ENCODE measurements at regions not wholly inside any gene's neighbourhood (a gene's known extent, or its start where the extent isn't known, plus 50 kb on each side); places are given as distances from the start of the nearest gene placed in this dataset.

GRCh38 chr9:107721705-107722245 is 232.2 kb upstream of the KLF4 start:
- ChIA-PET CTCF (interaction anchor here (0.6 kb wide), 1 partner anchor 191 kb away, joined by 3 read pairs; no protein-coding TSS in a partner anchor), POLR2A (no interaction called here)
- Histone ChIP-seq H3K4me1 (no peaks in the 10 kb centered on the region), H3K9me3 (no peaks in the 10 kb centered on the region), H3K4me3 (ENCODE audit: low read depth, low read length) (no peak overlapping the region), H3K27me3 (replicated peaks; ENCODE audit: control insufficient read depth, insufficient read depth, low read length) (no peaks in the 10 kb centered on the region), H3K36me3 (ENCODE audit: control insufficient read depth, insufficient read depth, low read length) (no peaks in the 10 kb centered on the region)
- peaks cover 5% of the 10 kb centered on the region for H3K4me1 Mint-ChIP-seq (ENCODE audit: low read depth, unreplicated experiment)
- no TSS peak for BruUV-seq (replicated peaks)
- no peak overlapping the region for H3K27ac Mint-ChIP-seq (ENCODE audit: unreplicated experiment)
- no peaks in the 10 kb centered on the region for H3K27me3 Mint-ChIP-seq (ENCODE audit: insufficient read depth, unreplicated experiment)
- H3K9me3 Mint-ChIP-seq (ENCODE audit: unreplicated experiment), result no peaks in the 10 kb centered on the region
- intact Hi-C loops (cut with micrococcal nuclease; ENCODE audit: unreplicated experiment), result no loop called here
- no peaks in the 10 kb centered on the region for H3K36me3 Mint-ChIP-seq (ENCODE audit: insufficient read depth, unreplicated experiment)
- TF ChIP-seq CTCF (IDR thresholded peaks at IDR 0.05; ENCODE audit: insufficient read depth in 1 of 2, low read depth in 1 of 2, low read length in 1 of 2, severe bottlenecking in 1 of 2, unreplicated experiment in 1 of 2), result no peak
- no peak overlapping the region for H3K4me3 Mint-ChIP-seq (ENCODE audit: unreplicated experiment)
- no peak for DNase-seq

- no peak for TF ChIP-seq CTCF (IDR thresholded peaks at IDR 0.05; ENCODE audit: insufficient read depth in 1 of 2, low read depth in 1 of 2, low read length in 1 of 2, severe bottlenecking in 1 of 2, unreplicated experiment in 1 of 2)
- Mint-ChIP-seq H3K36me3 (ENCODE audit: insufficient read depth, unreplicated experiment) (no peaks in the 10 kb centered on the region), H3K27me3 (ENCODE audit: insufficient read depth, unreplicated experiment) (no peaks in the 10 kb centered on the region), H3K27ac (ENCODE audit: unreplicated experiment) (no peak overlapping the region), H3K9me3 (ENCODE audit: unreplicated experiment) (no peaks in the 10 kb centered on the region), H3K4me1 (ENCODE audit: low read depth, unreplicated experiment) (peaks cover 5% of the 10 kb centered on the region), H3K4me3 (ENCODE audit: unreplicated experiment) (no peak overlapping the region)
- intact Hi-C loops (cut with micrococcal nuclease; ENCODE audit: unreplicated experiment), result no loop called here
- POLR2A ChIA-PET, result no interaction called here
- H3K4me3 ChIP-seq (ENCODE audit: low read depth, low read length), result no peak overlapping the region
- CTCF ChIA-PET, result no interaction called here
- no peaks in the 10 kb centered on the region for H3K4me1 ChIP-seq
- H3K27me3 ChIP-seq (replicated peaks; ENCODE audit: control insufficient read depth, insufficient read depth, low read length), result no peaks in the 10 kb centered on the region
- H3K9me3 ChIP-seq, result no peaks in the 10 kb centered on the region
- H3K36me3 ChIP-seq (ENCODE audit: control insufficient read depth, insufficient read depth, low read length), result no peaks in the 10 kb centered on the region
- no TSS peak for BruUV-seq (replicated peaks)
- DNase-seq, result no peak
Observed at GRCh38 chr9:107720501-107720900, 230.9 kb upstream of the KLF4 start.

- no peaks in the 10 kb centered on the region for H3K4me1 ChIP-seq
- intact Hi-C loops (cut with micrococcal nuclease; ENCODE audit: unreplicated experiment), result no loop called here
- Mint-ChIP-seq H3K36me3 (ENCODE audit: insufficient read depth, unreplicated experiment) (no peaks in the 10 kb centered on the region), H3K27ac (ENCODE audit: unreplicated experiment) (no peak overlapping the region), H3K4me1 (ENCODE audit: low read depth, unreplicated experiment) (peaks cover 5% of the 10 kb centered on the region), H3K4me3 (ENCODE audit: unreplicated experiment) (no peak overlapping the region), H3K9me3 (ENCODE audit: unreplicated experiment) (no peaks in the 10 kb centered on the region), H3K27me3 (ENCODE audit: insufficient read depth, unreplicated experiment) (no peaks in the 10 kb centered on the region)
- H3K36me3 ChIP-seq (ENCODE audit: control insufficient read depth, insufficient read depth, low read length), result no peaks in the 10 kb centered on the region
- H3K9me3 ChIP-seq, result no peaks in the 10 kb centered on the region
- no peak for DNase-seq
- no peak for TF ChIP-seq CTCF (IDR thresholded peaks at IDR 0.05; ENCODE audit: insufficient read depth in 1 of 2, low read depth in 1 of 2, low read length in 1 of 2, severe bottlenecking in 1 of 2, unreplicated experiment in 1 of 2)
- no peak overlapping the region for H3K4me3 ChIP-seq (ENCODE audit: low read depth, low read length)
- ChIA-PET CTCF (no interaction called here), POLR2A (no interaction called here)
- H3K27me3 ChIP-seq (replicated peaks; ENCODE audit: control insufficient read depth, insufficient read depth, low read length), result no peaks in the 10 kb centered on the region
- no TSS peak for BruUV-seq (replicated peaks)
Observed at GRCh38 chr9:107717529-107718314, 228.2 kb upstream of the KLF4 start.

Measured in Caco-2 (cell line).